PC-3 (cell line): ENCODE measurements at regions not wholly inside any gene's neighbourhood (a gene's known extent, or its start where the extent isn't known, plus 50 kb on each side); places are given as distances from the start of the nearest gene placed in this dataset.
A peak's percentile ranks its signal among the peaks of the same experiment; 100 is the strongest.

Experiments used
- ATAC-seq: fragments of 200-7000 bp; cut with Tn5 transposase; 2 replicates; pipeline ENCODE4 v1.9.1; 2020; ENCODE audit warnings: mild to moderate bottlenecking, moderate library complexity
- BruUV-seq: library from RNA; stranded (reverse); fragments of 400-500 nt; replicated peaks from 2 replicates; lab custom pipeline; 2021; lab: Mats Ljungman, UMichigan
- CTCF ChIA-PET: fragments of 300-600 bp; sonication (Branson Sonifier 250); formaldehyde crosslinking; loops from one replicate; lab custom pipeline; 2022; ENCODE audit warnings: antibody characterized with exemption; lab: Charles Lee
- POLR2A ChIA-PET: fragments of 300-600 bp; sonication (Branson Sonifier 250); formaldehyde crosslinking; loops from one replicate; lab custom pipeline; 2022; ENCODE audit warnings: antibody characterized with exemption; ENCODE audit not compliant: unreplicated experiment; lab: Charles Lee
- DNase-seq: peaks from one replicate; pipeline ENCODE4 v3.0.0-alpha.2; 2015
- H2AFZ ChIP-seq: fragments of 300-600 bp; sonication (generic); 2 replicates; pipeline ENCODE4 v1.6.0; 2016; ENCODE audit warnings: antibody characterized with exemption, low read length
- H3F3A ChIP-seq: fragments of 300-600 bp; sonication (generic); one replicate; pipeline ENCODE4 v1.6.0; 2017; ENCODE audit warnings: antibody characterized with exemption, low read length, control low read depth, mild to moderate bottlenecking; ENCODE audit not compliant: unreplicated experiment
- H3K27ac ChIP-seq: fragments of 300-600 bp; sonication (generic); 2 replicates; pipeline ENCODE4 v1.5.1; 2016; ENCODE audit warnings: mild to moderate bottlenecking, low read length
- H3K27me3 ChIP-seq: fragments of 300-600 bp; sonication (generic); 2 replicates; pipeline ENCODE4 v1.6.1; 2016; ENCODE audit warnings: low read length, mixed read lengths
- H3K36me3 ChIP-seq: fragments of 300-600 bp; sonication (generic); 2 replicates; pipeline ENCODE4 v1.6.1; 2016; ENCODE audit warnings: low read depth, mixed run types, low read length, mixed read lengths
- H3K4me1 ChIP-seq: fragments of 300-600 bp; sonication (generic); 2 replicates; pipeline ENCODE4 v1.5.1; 2016; ENCODE audit warnings: low read length; ENCODE audit not compliant: insufficient read depth
- H3K4me2 ChIP-seq: fragments of 300-600 bp; sonication (generic); 2 replicates; pipeline ENCODE4 v1.6.0; 2016; ENCODE audit warnings: low read length
- H3K4me3 ChIP-seq: fragments of 300-600 bp; sonication (generic); 2 replicates; pipeline ENCODE4 v1.5.1; 2016; ENCODE audit warnings: mild to moderate bottlenecking, low read length, mixed read lengths
- H3K79me2 ChIP-seq: fragments of 300-600 bp; sonication (generic); 2 replicates; pipeline ENCODE4 v1.6.1; 2017; ENCODE audit warnings: low read length, mixed read lengths
- H3K9ac ChIP-seq: fragments of 300-600 bp; sonication (generic); 2 replicates; pipeline ENCODE4 v1.6.0; 2016; ENCODE audit warnings: mild to moderate bottlenecking, low read length
- H3K9me2 ChIP-seq: fragments of 300-600 bp; sonication (generic); replicated peaks from 2 replicates; pipeline ENCODE4 v1.6.1; 2016; ENCODE audit warnings: mixed run types, low read length, mixed read lengths
- H3K9me3 ChIP-seq: fragments of 300-600 bp; sonication (generic); 2 replicates; pipeline ENCODE4 v1.6.1; 2016; ENCODE audit warnings: low read length, mixed read lengths
- H4K20me1 ChIP-seq: fragments of 300-600 bp; sonication (generic); 2 replicates; pipeline ENCODE4 v1.6.1; 2016; ENCODE audit warnings: low read length, mixed read lengths
- EZH2 ChIP-seq: fragments of 300-600 bp; sonication (generic); IDR thresholded peaks from one replicate; pipeline ENCODE4 v1.6.1; 2017; ENCODE audit warnings: antibody characterized with exemption, mild to moderate bottlenecking, low read length; ENCODE audit not compliant: unreplicated experiment
- EZH2phosphoT487 ChIP-seq: fragments of 300-600 bp; sonication (generic); IDR thresholded peaks from 2 replicates; pipeline ENCODE4 v1.6.1; 2018; ENCODE audit warnings: mild to moderate bottlenecking, antibody characterized with exemption, low read length, borderline replicate concordance
- intact Hi-C: fragments of 100-400 bp; cut with micrococcal nuclease; formaldehyde crosslinking; loops from 2 replicates; pipeline ENCODE4 v1.9.0; 2023
- TF ChIP-seq, protein P1 (sequence below): fragments of 300-600 bp; sonication (generic); conservative IDR thresholded peaks from 2 replicates; pipeline ENCODE4 v1.5.1; 2017; ENCODE audit warnings: antibody characterized with exemption, low read depth, mild to moderate bottlenecking, low read length

DNA sequence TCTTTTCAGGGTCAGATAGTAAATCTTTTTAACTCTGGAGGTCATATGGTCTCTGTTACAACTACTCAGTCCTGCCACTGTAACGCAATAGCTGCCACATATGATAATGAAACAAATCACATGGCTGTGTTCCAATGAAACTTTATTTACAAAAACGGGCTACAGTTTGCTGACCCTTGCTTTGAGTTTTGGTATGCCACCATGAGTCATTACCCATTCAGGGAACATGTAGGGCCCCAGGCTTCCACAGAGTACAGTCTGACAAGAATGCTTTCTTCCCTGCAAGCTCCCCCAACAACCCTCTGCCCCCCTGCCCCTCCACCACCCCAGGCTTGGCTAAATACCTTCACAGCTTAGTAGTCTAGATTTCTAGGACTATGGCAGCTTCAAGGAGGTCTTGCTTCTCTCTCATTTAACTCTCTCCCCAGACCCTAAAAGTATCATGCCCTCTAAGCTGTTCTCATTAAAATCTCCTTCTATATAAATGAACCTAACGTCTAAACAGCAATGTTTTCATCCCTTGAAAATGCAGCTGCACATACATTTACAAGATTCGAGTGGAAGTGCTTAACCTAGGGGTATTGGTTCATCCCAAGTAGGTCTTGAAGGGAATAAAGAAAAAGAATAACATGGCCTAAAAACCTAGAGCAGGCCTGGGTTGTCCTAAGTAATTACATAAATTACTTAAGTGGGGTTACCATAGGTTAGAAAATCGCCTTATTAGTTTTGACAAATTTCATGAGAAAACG, 117.8 kb upstream of the PRICKLE2 start:
- intact Hi-C loops, result loop anchor here (5.0 kb wide), 1 partner anchor 54 kb away; no protein-coding TSS in a partner anchor
- no peaks in the 10 kb centered on the region for H3K9me3 ChIP-seq
- DNase-seq, result peak; percentile 71
- H3K79me2 ChIP-seq, result no peaks in the 10 kb centered on the region
- H3K4me2 ChIP-seq, result peak overlapping the region; percentile 56
- no peaks in the 10 kb centered on the region for H3K36me3 ChIP-seq
- ChIA-PET CTCF (no interaction called here), POLR2A (no interaction called here)
- no peaks in the 10 kb centered on the region for H3K9me2 ChIP-seq
- peaks cover 32% of the 10 kb centered on the region for H3K4me1 ChIP-seq
- H3K4me3 ChIP-seq, result no peak overlapping the region
- TF ChIP-seq EZH2 (no peak), EZH2phosphoT487 (no peak)
- TF ChIP-seq, protein P1, sequence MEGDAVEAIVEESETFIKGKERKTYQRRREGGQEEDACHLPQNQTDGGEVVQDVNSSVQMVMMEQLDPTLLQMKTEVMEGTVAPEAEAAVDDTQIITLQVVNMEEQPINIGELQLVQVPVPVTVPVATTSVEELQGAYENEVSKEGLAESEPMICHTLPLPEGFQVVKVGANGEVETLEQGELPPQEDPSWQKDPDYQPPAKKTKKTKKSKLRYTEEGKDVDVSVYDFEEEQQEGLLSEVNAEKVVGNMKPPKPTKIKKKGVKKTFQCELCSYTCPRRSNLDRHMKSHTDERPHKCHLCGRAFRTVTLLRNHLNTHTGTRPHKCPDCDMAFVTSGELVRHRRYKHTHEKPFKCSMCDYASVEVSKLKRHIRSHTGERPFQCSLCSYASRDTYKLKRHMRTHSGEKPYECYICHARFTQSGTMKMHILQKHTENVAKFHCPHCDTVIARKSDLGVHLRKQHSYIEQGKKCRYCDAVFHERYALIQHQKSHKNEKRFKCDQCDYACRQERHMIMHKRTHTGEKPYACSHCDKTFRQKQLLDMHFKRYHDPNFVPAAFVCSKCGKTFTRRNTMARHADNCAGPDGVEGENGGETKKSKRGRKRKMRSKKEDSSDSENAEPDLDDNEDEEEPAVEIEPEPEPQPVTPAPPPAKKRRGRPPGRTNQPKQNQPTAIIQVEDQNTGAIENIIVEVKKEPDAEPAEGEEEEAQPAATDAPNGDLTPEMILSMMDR, result no peak
- H3K27me3 ChIP-seq, result no peaks in the 10 kb centered on the region
- no peaks in the 10 kb centered on the region for H4K20me1 ChIP-seq
- H3F3A ChIP-seq, result no peaks in the 10 kb centered on the region
- no peak overlapping the region for H3K9ac ChIP-seq
- ATAC-seq, result peak; percentile 76
- no peak overlapping the region for H2AFZ ChIP-seq
- H3K27ac ChIP-seq, result peak overlapping the region; percentile 40
- BruUV-seq, result no TSS peak

- Histone ChIP-seq H3K9me2 (no peaks in the 10 kb centered on the region), H3K79me2 (no peaks in the 10 kb centered on the region), H3K4me2 (no peak overlapping the region), H4K20me1 (no peaks in the 10 kb centered on the region), H3F3A (no peaks in the 10 kb centered on the region), H3K9ac (no peak overlapping the region), H3K27ac (no peak overlapping the region), H3K4me3 (no peak overlapping the region), H3K36me3 (no peaks in the 10 kb centered on the region), H2AFZ (no peak overlapping the region), H3K4me1 (peaks cover 32% of the 10 kb centered on the region), H3K9me3 (no peaks in the 10 kb centered on the region), H3K27me3 (no peaks in the 10 kb centered on the region)
- CTCF ChIA-PET, result no interaction called here
- no peak for DNase-seq
- ATAC-seq, result no peak
- intact Hi-C loops, result loop anchor here (5.0 kb wide), 1 partner anchor 56 kb away; no protein-coding TSS in a partner anchor
- POLR2A ChIA-PET, result no interaction called here
- TF ChIP-seq EZH2phosphoT487 (no peak), EZH2 (no peak)
- TF ChIP-seq, protein P1, result no peak
- no TSS peak for BruUV-seq
Measured at GRCh38 chr3:64341296-64341695, 116.0 kb upstream of the PRICKLE2 start.

GRCh38 chr3:64340641-64341101, 115.4 kb upstream of the PRICKLE2 start:
- no peak for DNase-seq

More at GRCh38 chr3:64340641-64341101, 115.4 kb upstream of the PRICKLE2 start:
- no peaks in the 10 kb centered on the region for H4K20me1 ChIP-seq
- no peaks in the 10 kb centered on the region for H3F3A ChIP-seq
- ATAC-seq, result no peak
- no peaks in the 10 kb centered on the region for H3K9me2 ChIP-seq
- no peaks in the 10 kb centered on the region for H3K27me3 ChIP-seq
- H3K4me3 ChIP-seq, result no peak overlapping the region
- no peaks in the 10 kb centered on the region for H3K9me3 ChIP-seq
- H2AFZ ChIP-seq, result no peak overlapping the region
- no peak for TF ChIP-seq EZH2
- TF ChIP-seq, protein P1, result no peak
- no peak for TF ChIP-seq EZH2phosphoT487
- H3K27ac ChIP-seq, result no peak overlapping the region
- BruUV-seq, result no TSS peak
- H3K79me2 ChIP-seq, result no peaks in the 10 kb centered on the region
- intact Hi-C loops, result loop anchor here (5.0 kb wide), 1 partner anchor 57 kb away; no protein-coding TSS in a partner anchor
- POLR2A ChIA-PET, result no interaction called here
- no peak overlapping the region for H3K9ac ChIP-seq
- H3K4me1 ChIP-seq, result peaks cover 32% of the 10 kb centered on the region
- H3K4me2 ChIP-seq, result no peak overlapping the region
- H3K36me3 ChIP-seq, result no peaks in the 10 kb centered on the region
- CTCF ChIA-PET, result no interaction called here
